WERI-Rb-1 (cell line): ENCODE measurements at regions not wholly inside any gene's neighbourhood (a gene's known extent, or its start where the extent isn't known, plus 50 kb on each side); places are given as distances from the start of the nearest gene placed in this dataset.

Source experiments
- DNase-seq: peaks from one replicate; pipeline ENCODE4 v3.0.0-alpha.2; 2020
- H3K27ac ChIP-seq: fragments of 250-450 bp; sonication (Bioruptor Pico); 2 replicates; pipeline ENCODE4 v1.5.1; 2020; ENCODE audit warnings: mild to moderate bottlenecking, moderate library complexity
- H3K27me3 ChIP-seq: fragments of 250-450 bp; sonication (Bioruptor Pico); 2 replicates; pipeline ENCODE4 v1.5.1; 2021; ENCODE audit warnings: mild to moderate bottlenecking, low read depth, moderate library complexity; ENCODE audit not compliant: insufficient read depth, severe bottlenecking
- H3K36me3 ChIP-seq: fragments of 250-450 bp; sonication (Bioruptor Pico); 2 replicates; pipeline ENCODE4 v1.5.1; 2020; ENCODE audit warnings: mild to moderate bottlenecking, moderate library complexity
- H3K4me3 ChIP-seq: 2 replicates; pipeline ENCODE4 v1.5.1; 2011; ENCODE audit warnings: low read depth, mild to moderate bottlenecking, control low read depth, low read length
- H3K9me3 ChIP-seq: fragments of 250-450 bp; sonication (Bioruptor Pico); 2 replicates; pipeline ENCODE4 v1.5.1; 2021; ENCODE audit warnings: mild to moderate bottlenecking, moderate library complexity; ENCODE audit not compliant: severe bottlenecking
- TF ChIP-seq, protein P1 (sequence below): IDR thresholded peaks from 2 replicates; pipeline ENCODE4 v1.5.1; 2011; ENCODE audit warnings: low read depth, mild to moderate bottlenecking, control low read depth, inconsistent platforms, low read length

- H3K9me3 ChIP-seq = no peaks in the 10 kb centered on the region
- TF ChIP-seq, protein P1, sequence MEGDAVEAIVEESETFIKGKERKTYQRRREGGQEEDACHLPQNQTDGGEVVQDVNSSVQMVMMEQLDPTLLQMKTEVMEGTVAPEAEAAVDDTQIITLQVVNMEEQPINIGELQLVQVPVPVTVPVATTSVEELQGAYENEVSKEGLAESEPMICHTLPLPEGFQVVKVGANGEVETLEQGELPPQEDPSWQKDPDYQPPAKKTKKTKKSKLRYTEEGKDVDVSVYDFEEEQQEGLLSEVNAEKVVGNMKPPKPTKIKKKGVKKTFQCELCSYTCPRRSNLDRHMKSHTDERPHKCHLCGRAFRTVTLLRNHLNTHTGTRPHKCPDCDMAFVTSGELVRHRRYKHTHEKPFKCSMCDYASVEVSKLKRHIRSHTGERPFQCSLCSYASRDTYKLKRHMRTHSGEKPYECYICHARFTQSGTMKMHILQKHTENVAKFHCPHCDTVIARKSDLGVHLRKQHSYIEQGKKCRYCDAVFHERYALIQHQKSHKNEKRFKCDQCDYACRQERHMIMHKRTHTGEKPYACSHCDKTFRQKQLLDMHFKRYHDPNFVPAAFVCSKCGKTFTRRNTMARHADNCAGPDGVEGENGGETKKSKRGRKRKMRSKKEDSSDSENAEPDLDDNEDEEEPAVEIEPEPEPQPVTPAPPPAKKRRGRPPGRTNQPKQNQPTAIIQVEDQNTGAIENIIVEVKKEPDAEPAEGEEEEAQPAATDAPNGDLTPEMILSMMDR = no peak
- H3K4me3 ChIP-seq = no peak overlapping the region
- no peak overlapping the region for H3K27ac ChIP-seq
- no peaks in the 10 kb centered on the region for H3K36me3 ChIP-seq
- no peaks in the 10 kb centered on the region for H3K27me3 ChIP-seq
- no peak for DNase-seq
Observed at GRCh38 chr6:147637620-147638195, 129.2 kb downstream of the SAMD5 start.

DNA sequence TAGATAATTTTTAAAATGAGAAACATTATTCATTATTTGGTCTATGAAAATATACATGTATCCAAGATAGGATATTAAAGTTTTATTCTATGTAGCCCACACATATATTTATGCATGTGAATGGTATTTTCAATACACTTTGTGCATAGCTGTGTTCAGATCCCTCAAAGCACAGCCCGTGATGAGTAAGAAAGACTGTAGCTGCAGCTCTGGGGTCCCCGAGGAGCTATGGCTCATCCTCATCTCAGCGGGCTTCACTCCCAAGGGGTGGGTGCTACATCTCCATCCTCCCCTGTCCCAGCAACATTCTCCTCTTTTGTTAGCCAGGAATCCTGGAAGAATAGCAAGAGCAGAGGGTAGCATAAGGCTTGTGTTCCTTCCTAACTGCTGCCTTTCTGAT is 130.8 kb downstream of the SAMD5 start:
- H3K36me3 ChIP-seq = no peaks in the 10 kb centered on the region
- TF ChIP-seq, protein P1 = no peak
- H3K9me3 ChIP-seq = no peaks in the 10 kb centered on the region
- H3K4me3 ChIP-seq = no peak overlapping the region
- H3K27ac ChIP-seq = no peak overlapping the region
- DNase-seq = no peak
- no peaks in the 10 kb centered on the region for H3K27me3 ChIP-seq

- Histone ChIP-seq H3K4me3 (no peak overlapping the region), H3K9me3 (no peaks in the 10 kb centered on the region), H3K36me3 (no peaks in the 10 kb centered on the region), H3K27ac (no peak overlapping the region), H3K27me3 (no peaks in the 10 kb centered on the region)
- no peak for DNase-seq
- TF ChIP-seq, protein P1 = no peak
Observed at GRCh38 chr6:147640606-147641005, 132.1 kb downstream of the SAMD5 start.

DNA sequence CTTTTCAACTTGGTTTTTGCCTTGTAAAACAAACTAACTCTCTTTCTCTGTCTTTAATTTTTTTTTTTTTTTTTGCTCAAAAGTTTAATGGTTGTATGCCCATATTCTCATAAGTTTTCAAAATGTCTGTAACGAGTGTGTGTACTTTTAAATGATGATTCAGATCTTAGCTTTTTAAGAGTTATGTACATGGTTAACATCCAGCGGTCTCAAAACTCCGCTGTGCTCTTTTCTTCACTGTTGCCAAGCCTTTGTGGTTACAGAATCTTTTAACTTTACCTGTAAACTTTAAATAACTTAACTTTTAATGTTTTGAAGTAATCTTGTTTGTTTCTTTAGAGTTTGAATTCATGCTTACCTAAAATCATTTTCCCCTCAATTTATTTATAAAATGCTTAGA is 133.0 kb downstream of the SAMD5 start:
- TF ChIP-seq, protein P1 = no peak
- no peak for DNase-seq
- Histone ChIP-seq H3K27ac (no peak overlapping the region), H3K4me3 (no peak overlapping the region), H3K27me3 (no peaks in the 10 kb centered on the region), H3K9me3 (no peaks in the 10 kb centered on the region), H3K36me3 (no peaks in the 10 kb centered on the region)

DNA sequence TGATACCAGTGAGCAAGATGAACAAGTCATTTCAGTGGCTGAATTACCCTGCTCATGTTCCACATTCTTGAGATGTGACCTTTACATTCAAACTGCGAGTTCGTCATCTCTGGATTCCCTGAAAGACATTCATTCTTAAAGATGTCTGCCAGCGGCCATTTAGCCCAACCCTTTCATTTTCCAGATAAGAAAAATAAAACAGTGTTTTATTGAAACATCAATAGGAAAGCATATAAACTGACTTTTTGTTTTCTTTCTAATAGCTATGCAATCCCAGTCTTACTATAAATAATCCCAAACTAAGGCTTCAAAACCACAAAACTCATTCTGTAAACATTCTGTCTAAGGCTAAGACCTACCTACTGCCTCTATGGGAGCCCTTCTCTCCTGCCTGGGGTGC is 134.0 kb downstream of the SAMD5 start:
- H3K36me3 ChIP-seq = no peaks in the 10 kb centered on the region
- H3K4me3 ChIP-seq = no peak overlapping the region
- H3K9me3 ChIP-seq = no peaks in the 10 kb centered on the region
- TF ChIP-seq, protein P1 = no peak
- no peaks in the 10 kb centered on the region for H3K27me3 ChIP-seq
- no peak overlapping the region for H3K27ac ChIP-seq
- no peak for DNase-seq

- H3K27me3 ChIP-seq = no peaks in the 10 kb centered on the region
- no peaks in the 10 kb centered on the region for H3K36me3 ChIP-seq
- no peaks in the 10 kb centered on the region for H3K9me3 ChIP-seq
- no peak overlapping the region for H3K27ac ChIP-seq
- TF ChIP-seq, protein P1 = no peak
- DNase-seq = no peak
- no peak overlapping the region for H3K4me3 ChIP-seq
Observed at GRCh38 chr6:147643341-147644200, 135.1 kb downstream of the SAMD5 start.
